ENCODE measurements at regions not wholly inside any gene's neighbourhood (a gene's known extent, or its start where the extent isn't known, plus 50 kb on each side); places are given as distances from the start of the nearest gene placed in this dataset.

DNA sequence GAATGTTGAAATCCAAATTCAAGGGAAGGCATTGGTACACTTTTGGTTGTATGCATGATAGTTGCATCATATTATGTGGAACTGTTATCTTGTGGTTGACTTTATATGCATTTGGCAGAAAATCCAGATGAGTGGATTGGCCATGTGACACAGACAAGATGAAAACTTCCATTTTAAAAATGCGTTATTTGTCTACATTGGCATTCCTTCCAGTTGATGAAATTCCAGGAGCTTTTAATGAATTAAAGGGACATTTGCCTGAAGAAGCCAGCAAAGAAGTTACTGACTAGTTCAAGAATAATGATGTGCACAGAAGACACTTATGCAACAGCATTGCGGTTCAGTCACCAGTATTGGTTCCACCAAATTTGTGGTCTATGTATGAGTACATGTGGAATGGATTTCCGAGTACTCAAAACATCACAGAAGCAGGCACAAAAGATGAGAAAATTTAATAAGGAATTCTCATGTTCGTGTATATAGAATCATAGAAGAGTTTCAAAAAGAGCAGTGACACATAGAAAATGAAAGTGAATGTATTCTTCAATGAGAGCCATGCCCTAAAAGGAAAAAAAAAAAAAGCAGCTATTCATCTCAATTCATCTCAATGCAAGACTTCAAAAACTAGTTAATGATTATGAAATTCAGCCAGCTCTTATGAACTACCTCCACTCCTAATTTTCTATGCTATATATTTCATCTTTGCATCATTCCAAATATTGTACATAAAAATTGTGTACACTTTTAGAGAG is 232.1 kb downstream of the RBM43 start:
- peaks cover 8% of the 10 kb centered on the region for H3K4me1 Mint-ChIP-seq
- POLR2A ChIA-PET: no interaction called here

DNA sequence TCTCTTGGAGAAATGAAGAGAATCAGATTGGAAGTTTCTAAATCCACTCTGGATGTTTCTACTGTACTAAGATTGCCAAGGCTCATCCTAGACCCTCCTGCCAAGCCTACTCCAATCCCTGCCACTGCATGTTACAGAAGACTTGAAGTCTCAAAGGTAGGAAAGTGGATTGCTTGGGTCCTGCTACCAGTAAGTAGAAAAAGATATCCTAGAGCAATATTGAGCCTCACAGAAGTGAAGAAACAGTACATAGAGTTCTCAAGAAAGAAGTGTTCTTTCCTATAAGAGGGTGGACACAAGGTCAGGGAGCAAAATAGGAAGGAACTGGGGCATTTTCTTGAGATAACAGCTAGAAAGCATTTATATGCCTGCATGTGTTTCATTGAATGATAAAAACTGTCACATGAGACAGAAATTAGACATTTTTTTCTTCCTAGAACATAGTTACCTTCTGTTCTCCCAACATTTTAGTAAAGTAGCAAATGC is 232.9 kb downstream of the RBM43 start:
- peaks cover 2% of the 10 kb centered on the region for H3K27me3 Mint-ChIP-seq
- no peaks in the 10 kb centered on the region for H3K9me3 Mint-ChIP-seq
- H3K36me3 Mint-ChIP-seq (ENCODE audit: low read depth): no peaks in the 10 kb centered on the region
- DNase-seq: no peak
- H3K27ac Mint-ChIP-seq: no peak overlapping the region
- no peak overlapping the region for H3K4me3 Mint-ChIP-seq
- ChIA-PET POLR2A (no interaction called here), CTCF (no interaction called here)
- peaks cover 8% of the 10 kb centered on the region for H3K4me1 Mint-ChIP-seq

More for the DNA sequence above, 232.1 kb downstream of the RBM43 start:
- Mint-ChIP-seq H3K4me3 (no peak overlapping the region), H3K36me3 (ENCODE audit: low read depth) (no peaks in the 10 kb centered on the region), H3K9me3 (no peaks in the 10 kb centered on the region), H3K27ac (no peak overlapping the region), H3K27me3 (peaks cover 2% of the 10 kb centered on the region)
- CTCF ChIA-PET: no interaction called here
- no peak for DNase-seq

DNA sequence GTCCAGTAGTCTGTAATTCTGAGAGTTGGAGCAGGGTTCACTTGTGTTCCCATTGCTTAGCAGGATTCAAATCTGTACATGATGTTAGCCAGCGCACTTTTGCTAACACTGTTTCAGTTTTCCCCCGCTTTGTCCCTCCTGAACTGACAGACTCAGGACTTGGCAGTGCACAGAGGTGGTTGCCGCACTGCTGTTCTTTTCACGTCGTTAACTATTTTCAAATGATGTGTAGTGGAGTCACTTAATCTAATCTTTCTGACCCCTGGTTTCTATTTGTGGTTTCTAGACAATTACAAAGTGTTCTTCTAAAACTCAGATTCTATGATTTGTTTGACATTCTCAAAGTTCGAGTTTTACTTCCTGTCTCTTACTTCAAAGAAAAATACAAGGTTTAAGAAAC is 234.5 kb downstream of the RBM43 start:
- H3K4me3 Mint-ChIP-seq: no peak overlapping the region
- H3K36me3 Mint-ChIP-seq (ENCODE audit: low read depth): no peaks in the 10 kb centered on the region
- no peak overlapping the region for H3K27ac Mint-ChIP-seq
- peaks cover 2% of the 10 kb centered on the region for H3K27me3 Mint-ChIP-seq
- no peaks in the 10 kb centered on the region for H3K9me3 Mint-ChIP-seq
- peaks cover 8% of the 10 kb centered on the region for H3K4me1 Mint-ChIP-seq
- CTCF ChIA-PET: no interaction called here
- POLR2A ChIA-PET: no interaction called here
- no peak for DNase-seq

DNA sequence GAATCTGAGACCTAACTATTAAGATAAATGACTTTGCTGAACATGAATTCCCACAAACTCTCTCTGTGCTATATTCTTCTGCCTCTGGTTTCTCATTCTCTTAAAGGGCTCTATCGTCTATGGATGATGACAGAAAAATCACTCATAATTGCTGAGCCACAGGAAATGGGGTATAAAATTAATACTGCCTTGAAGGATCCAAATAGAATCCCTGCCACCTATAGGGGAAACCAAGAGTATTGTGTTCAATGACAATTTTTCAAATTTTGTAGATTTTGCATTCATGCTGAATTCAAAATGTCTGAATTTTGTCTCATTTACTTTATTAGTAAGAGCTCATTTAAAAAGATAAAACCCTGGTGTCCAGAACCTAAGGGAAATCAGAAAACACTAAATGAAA is 235.8 kb downstream of the RBM43 start:
- no peaks in the 10 kb centered on the region for H3K36me3 Mint-ChIP-seq (ENCODE audit: low read depth)
- ChIA-PET POLR2A (no interaction called here), CTCF (no interaction called here)
- DNase-seq: no peak
- H3K4me3 Mint-ChIP-seq: no peak overlapping the region
- no peaks in the 10 kb centered on the region for H3K27me3 Mint-ChIP-seq
- H3K27ac Mint-ChIP-seq: no peak overlapping the region
- H3K9me3 Mint-ChIP-seq: no peaks in the 10 kb centered on the region
- H3K4me1 Mint-ChIP-seq: peaks cover 8% of the 10 kb centered on the region

DNA sequence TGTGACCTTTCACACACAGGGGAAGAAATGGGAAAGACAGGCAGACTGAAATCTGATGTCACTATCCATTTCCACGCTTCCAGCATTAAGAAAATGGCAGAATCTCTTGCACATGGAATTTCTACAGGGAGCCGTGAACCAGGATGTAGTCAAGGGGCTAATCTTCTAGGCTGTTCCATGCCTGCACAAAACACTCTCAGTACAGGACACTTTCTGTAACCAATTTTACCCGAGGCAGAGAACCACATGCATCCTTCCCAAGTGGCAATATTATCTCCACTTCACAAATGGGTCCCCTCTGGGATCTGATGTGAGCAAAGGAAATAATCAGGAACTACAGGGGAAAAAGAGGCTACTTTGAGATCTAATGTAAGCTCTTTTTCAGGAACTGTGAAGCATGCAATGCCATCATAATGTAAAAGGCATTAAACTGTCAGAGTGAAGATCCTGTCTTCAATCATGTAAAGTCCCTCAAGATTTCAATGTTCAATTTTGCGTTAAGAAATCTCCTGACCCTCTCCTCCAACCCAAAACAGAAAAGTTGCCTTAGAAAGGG is 236.9 kb downstream of the RBM43 start:
- ChIA-PET CTCF (no interaction called here), POLR2A (no interaction called here)
- DNase-seq: no peak
- Mint-ChIP-seq H3K4me3 (no peak overlapping the region), H3K36me3 (ENCODE audit: low read depth) (no peaks in the 10 kb centered on the region), H3K4me1 (peaks cover 5% of the 10 kb centered on the region), H3K27ac (no peak overlapping the region), H3K27me3 (no peaks in the 10 kb centered on the region), H3K9me3 (no peaks in the 10 kb centered on the region)

DNA sequence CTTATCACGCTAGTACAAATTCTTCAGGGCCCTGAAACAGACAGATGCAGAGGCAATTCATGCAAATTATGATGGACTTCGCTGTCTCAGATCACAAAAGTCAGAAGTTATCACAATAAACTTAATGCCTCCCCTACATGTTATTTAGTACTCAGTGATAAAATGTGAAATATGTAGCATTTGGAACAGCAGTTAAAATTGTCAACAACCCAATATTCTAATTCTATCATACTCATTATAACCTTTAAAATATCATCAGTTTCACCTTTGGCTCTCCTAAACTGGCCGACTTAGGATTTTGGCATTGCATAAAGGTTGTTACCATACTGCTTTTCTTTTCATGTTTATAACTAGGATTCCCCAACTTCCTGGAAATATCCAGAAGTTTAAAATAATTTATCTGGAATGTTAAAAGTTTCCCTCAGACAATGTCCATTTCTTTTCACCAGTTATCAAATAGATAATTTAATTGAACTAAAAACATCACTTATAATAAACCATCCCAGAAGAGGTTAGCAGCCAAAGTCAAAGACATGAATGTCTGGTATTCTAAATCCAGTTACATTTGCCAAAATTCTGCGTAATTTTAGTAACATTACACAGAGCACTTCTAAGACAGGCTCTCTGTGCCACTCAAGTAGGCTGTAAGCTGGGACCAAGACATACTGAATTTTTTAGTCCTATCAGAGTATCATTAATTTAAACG is 239.8 kb downstream of the RBM43 start:
- no peaks in the 10 kb centered on the region for H3K4me1 Mint-ChIP-seq
- POLR2A ChIA-PET: no interaction called here
- no peaks in the 10 kb centered on the region for H3K27me3 Mint-ChIP-seq
- CTCF ChIA-PET: no interaction called here
- H3K4me3 Mint-ChIP-seq: no peak overlapping the region
- H3K27ac Mint-ChIP-seq: no peak overlapping the region
- no peaks in the 10 kb centered on the region for H3K36me3 Mint-ChIP-seq (ENCODE audit: low read depth)
- H3K9me3 Mint-ChIP-seq: no peaks in the 10 kb centered on the region
- no peak for DNase-seq

DNA sequence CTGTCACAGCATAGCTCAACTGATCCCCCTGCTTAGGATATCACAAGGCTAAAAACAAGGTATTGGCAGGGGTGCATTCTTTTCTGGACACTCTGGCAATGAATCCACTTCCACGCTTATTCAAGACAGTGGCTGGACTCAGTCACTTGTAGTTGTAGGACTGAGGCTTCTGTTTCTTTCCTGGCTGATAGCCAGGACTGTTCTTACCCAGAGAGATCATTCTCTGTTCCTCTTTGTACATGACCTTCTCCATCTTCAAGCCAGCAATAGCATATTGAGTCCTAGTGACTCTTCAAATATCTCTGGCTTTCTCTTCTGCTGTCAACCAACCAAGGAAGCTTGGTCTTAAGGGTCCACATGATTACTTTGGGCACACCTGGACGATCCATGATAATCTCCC is 241.3 kb downstream of the RBM43 start:
- H3K36me3 Mint-ChIP-seq (ENCODE audit: low read depth): no peaks in the 10 kb centered on the region
- POLR2A ChIA-PET: no interaction called here
- DNase-seq: no peak

DNA sequence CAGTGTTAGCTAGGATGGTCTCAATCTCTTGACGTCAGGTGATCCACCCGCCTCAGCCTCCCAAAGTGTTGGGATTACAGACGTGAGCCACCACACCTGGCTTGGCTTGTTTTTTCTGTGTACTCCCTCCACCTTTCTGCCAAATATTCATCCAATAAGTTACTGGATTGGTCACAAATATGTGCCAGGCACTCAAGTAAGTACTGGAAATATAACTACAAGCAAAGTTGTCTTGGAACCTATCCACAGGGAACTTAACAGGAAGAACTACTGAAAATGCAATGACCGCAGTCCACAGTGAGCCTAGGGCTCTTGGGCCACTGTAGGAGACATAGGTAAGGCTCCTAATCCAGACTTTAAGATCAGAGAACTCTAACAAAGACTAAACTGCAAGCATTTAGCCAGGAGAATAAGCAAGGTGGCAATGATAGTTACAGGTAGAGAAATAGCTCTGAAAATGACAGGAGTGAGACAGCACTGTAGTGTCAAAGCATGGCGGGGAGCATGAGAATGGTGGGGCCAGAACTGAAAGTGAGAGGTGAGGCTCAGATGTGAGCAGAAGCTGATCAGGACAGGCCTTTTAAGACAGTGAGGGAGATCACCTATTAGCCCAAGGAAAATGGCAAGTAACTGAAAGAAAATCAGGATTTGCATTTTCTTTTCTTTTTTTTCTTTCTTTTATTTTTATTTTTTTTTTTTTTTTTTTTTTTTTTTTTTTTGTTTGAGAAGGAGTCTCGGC is 252.1 kb downstream of the RBM43 start:
- ChIA-PET POLR2A (no interaction called here), CTCF (no interaction called here)
- DNase-seq: no peak
- H3K9me3 Mint-ChIP-seq: no peaks in the 10 kb centered on the region
- H3K36me3 Mint-ChIP-seq (ENCODE audit: low read depth): no peaks in the 10 kb centered on the region
- H3K27me3 Mint-ChIP-seq: no peaks in the 10 kb centered on the region
- no peak overlapping the region for H3K27ac Mint-ChIP-seq
- H3K4me3 Mint-ChIP-seq: no peak overlapping the region
- H3K4me1 Mint-ChIP-seq: no peaks in the 10 kb centered on the region

More for the DNA sequence above, 241.3 kb downstream of the RBM43 start:
- no peak overlapping the region for H3K4me3 Mint-ChIP-seq
- no peaks in the 10 kb centered on the region for H3K9me3 Mint-ChIP-seq
- H3K27ac Mint-ChIP-seq: no peak overlapping the region
- CTCF ChIA-PET: no interaction called here
- no peaks in the 10 kb centered on the region for H3K27me3 Mint-ChIP-seq
- no peaks in the 10 kb centered on the region for H3K4me1 Mint-ChIP-seq

DNA sequence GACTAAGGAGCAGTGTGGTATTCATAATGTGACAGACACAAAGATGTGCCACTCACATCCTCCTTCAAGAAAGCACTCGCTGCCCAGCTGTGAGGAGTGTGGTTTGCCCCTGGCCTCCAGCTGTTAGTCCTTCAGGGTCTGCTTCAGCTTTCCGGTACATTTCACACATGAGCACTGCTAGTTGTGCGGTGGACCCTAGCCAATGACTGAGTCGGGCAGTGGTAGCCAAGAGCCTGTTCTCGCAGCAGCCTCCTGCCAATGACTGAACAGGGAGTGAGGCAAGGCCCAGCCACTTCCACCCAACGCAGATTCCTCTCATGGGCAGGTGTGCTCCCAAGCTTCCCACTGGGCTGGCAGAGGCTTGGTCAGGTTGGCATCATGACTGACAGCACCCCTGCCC is 254.3 kb downstream of the RBM43 start:
- no peaks in the 10 kb centered on the region for H3K27me3 Mint-ChIP-seq
- CTCF ChIA-PET: no interaction called here
- DNase-seq: no peak

DNA sequence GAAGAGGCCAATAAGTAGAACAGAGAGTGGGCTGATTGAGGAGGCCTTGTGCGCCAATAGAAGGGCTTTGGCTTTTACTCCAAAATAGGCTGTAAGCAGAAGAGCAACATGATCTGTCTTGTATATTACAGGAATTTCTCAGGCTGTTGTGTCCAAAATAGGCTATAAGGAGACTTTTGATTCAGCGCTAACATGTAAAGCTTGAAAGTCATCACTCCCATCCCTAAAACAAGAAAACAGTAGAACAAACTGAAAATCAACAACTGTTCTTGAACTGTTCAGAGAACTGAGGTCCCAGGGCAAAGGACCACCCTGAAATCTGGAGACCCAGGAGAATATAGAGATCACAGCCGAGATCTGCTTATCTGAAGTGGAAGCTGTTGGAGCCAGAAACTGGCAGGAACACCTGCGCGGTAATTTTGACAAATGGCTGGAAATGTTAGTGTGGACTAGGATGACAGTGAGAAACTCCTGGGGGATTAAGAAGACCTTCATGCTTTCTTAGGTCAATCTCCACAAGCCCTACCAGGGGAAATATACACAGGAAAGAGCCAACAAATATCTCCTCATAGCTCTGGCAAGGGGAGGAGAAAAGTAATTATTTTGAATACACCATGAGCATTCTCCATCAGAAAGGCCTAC is 258.6 kb downstream of the RBM43 start:
- no peak overlapping the region for H3K4me3 Mint-ChIP-seq
- ChIA-PET POLR2A (no interaction called here), CTCF (no interaction called here)
- H3K27ac Mint-ChIP-seq: no peak overlapping the region
- no peaks in the 10 kb centered on the region for H3K9me3 Mint-ChIP-seq
- H3K4me1 Mint-ChIP-seq: no peaks in the 10 kb centered on the region
- DNase-seq: no peak
- H3K36me3 Mint-ChIP-seq (ENCODE audit: low read depth): no peaks in the 10 kb centered on the region
- H3K27me3 Mint-ChIP-seq: peaks cover 2% of the 10 kb centered on the region

More for the DNA sequence above, 254.3 kb downstream of the RBM43 start:
- no peak overlapping the region for H3K4me3 Mint-ChIP-seq
- H3K4me1 Mint-ChIP-seq: no peaks in the 10 kb centered on the region
- POLR2A ChIA-PET: no interaction called here
- no peaks in the 10 kb centered on the region for H3K9me3 Mint-ChIP-seq
- no peak overlapping the region for H3K27ac Mint-ChIP-seq
- H3K36me3 Mint-ChIP-seq (ENCODE audit: low read depth): no peaks in the 10 kb centered on the region

DNA sequence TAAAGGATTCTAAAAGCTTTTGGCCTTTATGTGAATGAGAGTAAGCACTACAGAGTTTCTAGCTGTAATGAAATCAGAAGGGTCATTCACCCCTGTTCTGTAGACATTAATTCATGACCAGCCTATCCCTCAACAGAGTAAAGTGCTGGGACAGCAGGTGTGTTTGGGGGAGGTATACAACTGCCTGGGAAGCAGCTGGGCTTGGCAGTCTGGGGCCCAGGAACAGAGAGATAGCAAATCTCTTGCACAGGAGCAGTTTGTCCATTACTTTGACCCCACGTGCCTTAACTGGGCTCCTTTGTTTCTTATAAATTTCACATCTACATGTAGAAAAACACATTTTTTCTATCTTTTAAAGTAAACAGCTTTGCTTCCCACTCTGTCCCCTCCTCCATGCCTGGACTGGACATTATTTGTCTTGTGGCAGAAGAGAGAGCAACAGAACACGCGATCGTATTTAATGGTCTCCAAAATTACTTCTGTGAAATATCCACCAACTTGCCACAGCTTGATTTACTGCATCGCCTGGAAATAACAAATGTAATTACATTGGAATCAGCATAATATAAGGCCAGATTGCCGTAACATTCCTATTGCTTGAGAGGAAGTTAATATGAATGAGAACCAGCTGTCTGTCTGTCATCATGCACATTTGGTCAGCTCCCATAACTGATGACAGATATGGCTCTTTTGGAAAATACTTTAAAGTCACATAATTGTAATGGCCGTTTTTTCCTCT is 263.8 kb downstream of the RBM43 start:
- H3K27me3 Mint-ChIP-seq: peaks cover 2% of the 10 kb centered on the region
- no peaks in the 10 kb centered on the region for H3K4me1 Mint-ChIP-seq
- H3K4me3 Mint-ChIP-seq: no peak overlapping the region
- no peak for DNase-seq
- H3K36me3 Mint-ChIP-seq (ENCODE audit: low read depth): no peaks in the 10 kb centered on the region
- ChIA-PET CTCF (no interaction called here), POLR2A (no interaction called here)
- H3K9me3 Mint-ChIP-seq: no peaks in the 10 kb centered on the region
- H3K27ac Mint-ChIP-seq: no peak overlapping the region

DNA sequence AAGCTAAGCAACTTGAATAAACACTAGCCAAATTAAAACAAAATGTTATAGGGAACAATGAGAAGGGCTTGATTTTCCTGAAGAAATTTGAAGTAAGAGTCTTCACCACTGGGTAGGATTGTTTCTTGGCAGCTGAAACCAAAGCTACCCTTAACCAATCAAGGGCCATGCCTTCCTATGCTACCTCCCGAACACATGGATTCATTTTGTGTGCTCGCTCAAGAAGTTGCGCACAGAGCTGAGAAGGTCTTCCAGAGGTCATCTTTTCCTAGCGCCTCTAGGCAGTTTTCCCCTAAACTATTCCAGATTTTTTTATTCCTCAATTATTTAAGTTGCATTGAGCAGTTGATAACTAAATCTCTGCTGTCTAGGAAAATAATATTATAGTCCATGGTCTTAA is 264.6 kb downstream of the RBM43 start:
- Mint-ChIP-seq H3K27ac (no peak overlapping the region), H3K27me3 (peaks cover 2% of the 10 kb centered on the region), H3K4me3 (no peak overlapping the region), H3K4me1 (no peaks in the 10 kb centered on the region), H3K36me3 (ENCODE audit: low read depth) (no peaks in the 10 kb centered on the region), H3K9me3 (no peaks in the 10 kb centered on the region)
- ChIA-PET POLR2A (no interaction called here), CTCF (no interaction called here)
- no peak for DNase-seq

Data from activated CD4-positive, alpha-beta T cell treated with anti-CD3 and anti-CD28 coated beads, Interleukin-2, amount 10 ng/mL, durations not matched to agents 7 days and 5 days (primary cell).